Naive thymus-derived CD4-positive, alpha-beta T cell (primary cell): ENCODE measurements at regions not wholly inside any gene's neighbourhood (a gene's known extent, or its start where the extent isn't known, plus 50 kb on each side); places are given as distances from the start of the nearest gene placed in this dataset.

Experiments used
- ATAC-seq: fragments of 150-1000 bp; cut with Tn5 transposase; 2 replicates; pipeline ENCODE4 v1.10.0; 2021; ENCODE audit warnings: mild to moderate bottlenecking, moderate library complexity
- CTCF ChIA-PET: fragments of 350-600 bp; sonication (Branson Sonifier 250); formaldehyde crosslinking; loops from one replicate; lab custom pipeline; 2021; ENCODE audit warnings: antibody characterized with exemption; lab: Charles Lee
- POLR2A ChIA-PET: fragments of 350-600 bp; sonication (Branson Sonifier 250); formaldehyde crosslinking; loops from one replicate; lab custom pipeline; 2021; ENCODE audit warnings: antibody characterized with exemption, inconsistent platforms; lab: Charles Lee
- DNase-seq, 9 donors: peaks; one replicate each; pipeline versions ENCODE4 v3.0.0 to v3.0.0-alpha.2; 2020 to 2022; ENCODE audit warnings: mixed read lengths in 1 of 9
- H3K27ac ChIP-seq: one replicate; pipeline ENCODE4 v1.7.0; 2013; ENCODE audit warnings: mild to moderate bottlenecking, low read depth, low read length, moderate library complexity
- H3K27me3 ChIP-seq, 2 donors: one replicate each; pipeline ENCODE4 v1.7.0; 2013; ENCODE audit warnings: low read length in 2 of 2, mild to moderate bottlenecking in 2 of 2, moderate library complexity in 2 of 2; ENCODE audit not compliant: control insufficient read depth in 2 of 2, insufficient read depth in 2 of 2
- H3K36me3 ChIP-seq, 3 experiments: 1 replicate in 2 of 3; 2 replicates in 1 of 3; pipeline ENCODE4 v1.7.0; 2013; ENCODE audit warnings: low read length in 3 of 3, mild to moderate bottlenecking in 3 of 3, moderate library complexity in 1 of 3; ENCODE audit not compliant: insufficient read depth in 3 of 3, control insufficient read depth in 2 of 3
- H3K4me1 ChIP-seq, 2 donors: one replicate each; pipeline ENCODE4 v1.7.0; 2013; ENCODE audit warnings: low read length in 2 of 2, mild to moderate bottlenecking in 2 of 2, moderate library complexity in 1 of 2; ENCODE audit not compliant: control insufficient read depth in 2 of 2, insufficient read depth in 2 of 2
- H3K4me3 ChIP-seq: 2 replicates; pipeline ENCODE4 v1.7.0; 2013; ENCODE audit warnings: mild to moderate bottlenecking, low read length
- H3K9me3 ChIP-seq, 3 experiments: 1 replicate in 2 of 3; 2 replicates in 1 of 3; pipeline ENCODE4 v1.7.0; 2013; ENCODE audit warnings: low read length in 3 of 3; ENCODE audit not compliant: control insufficient read depth in 2 of 3
- H3K27ac Mint-ChIP-seq, 9 donors: one replicate each; pipeline ENCODE4 v1.8.0; 2020 to 2022; ENCODE audit warnings: mixed read lengths in 9 of 9, mild to moderate bottlenecking in 8 of 9, moderate library complexity in 5 of 9, inconsistent platforms in 2 of 9
- H3K27me3 Mint-ChIP-seq, 5 donors: one replicate each; pipeline ENCODE4 v1.8.0; 2021 to 2022; ENCODE audit warnings: mixed read lengths in 5 of 5, mild to moderate bottlenecking in 1 of 5
- H3K36me3 Mint-ChIP-seq, 5 donors: one replicate each; pipeline ENCODE4 v1.8.0; 2020 to 2022; ENCODE audit warnings: mixed read lengths in 5 of 5, mild to moderate bottlenecking in 3 of 5, inconsistent platforms in 1 of 5
- H3K4me1 Mint-ChIP-seq, 7 donors: one replicate each; pipeline ENCODE4 v1.8.0; 2020 to 2022; ENCODE audit warnings: mixed read lengths in 7 of 7, mild to moderate bottlenecking in 3 of 7, inconsistent platforms in 1 of 7
- H3K4me3 Mint-ChIP-seq, 10 donors: one replicate each; pipeline ENCODE4 v1.8.0; 2020 to 2022; ENCODE audit warnings: mild to moderate bottlenecking in 10 of 10, mixed read lengths in 10 of 10, moderate library complexity in 6 of 10, inconsistent platforms in 2 of 10
- H3K9me3 Mint-ChIP-seq, 11 donors: one replicate each; pipeline ENCODE4 v1.8.0; 2020 to 2022; ENCODE audit warnings: mixed read lengths in 11 of 11, mild to moderate bottlenecking in 4 of 11, inconsistent platforms in 1 of 11, moderate library complexity in 1 of 11
- intact Hi-C, 2 donors: fragments of 100-400 bp; cut with micrococcal nuclease; formaldehyde crosslinking; loops; one replicate each; pipeline ENCODE4 v1.15.1; 2023

GRCh38 chr6:167472880-167473279 is 148.0 kb downstream of the TTLL2 start:
- Mint-ChIP-seq H3K4me3 (no peak overlapping the region), H3K27me3 (peaks cover 0 to 12% (median 4%) of the 10 kb centered on the region in 5 donors), H3K36me3 (no peaks in the 10 kb centered on the region), H3K9me3 (peaks cover 0 to 2% (median 0%) of the 10 kb centered on the region in 11 donors), H3K27ac (no peak overlapping the region), H3K4me1 (peaks cover 0 to 4% (median 0%) of the 10 kb centered on the region in 7 donors)
- Histone ChIP-seq H3K27ac (no peak overlapping the region), H3K4me3 (no peak overlapping the region), H3K9me3 (no peaks in the 10 kb centered on the region), H3K4me1 (no peaks in the 10 kb centered on the region), H3K36me3 (no peaks in the 10 kb centered on the region), H3K27me3 (no peaks in the 10 kb centered on the region)
- ATAC-seq (no peak), DNase-seq (no peak)
- intact Hi-C loops: no loop called here
- ChIA-PET CTCF (no interaction called here), POLR2A (no interaction called here)

- Mint-ChIP-seq H3K4me1 (peaks cover 0 to 1% (median 0%) of the 10 kb centered on the region in 7 donors), H3K4me3 (no peak overlapping the region), H3K36me3 (no peaks in the 10 kb centered on the region), H3K27ac (no peak overlapping the region), H3K27me3 (peaks cover 0 to 23% (median 8%) of the 10 kb centered on the region in 5 donors), H3K9me3 (peaks cover 0 to 2% (median 0%) of the 10 kb centered on the region in 11 donors)
- H3K27ac ChIP-seq: no peak overlapping the region
- intact Hi-C loops: no loop called here
- no peaks in the 10 kb centered on the region for H3K27me3 ChIP-seq
- DNase-seq (no peak), ATAC-seq (no peak)
- no peaks in the 10 kb centered on the region for H3K9me3 ChIP-seq
- no peaks in the 10 kb centered on the region for H3K4me1 ChIP-seq
- POLR2A ChIA-PET: no interaction called here
- no peaks in the 10 kb centered on the region for H3K36me3 ChIP-seq
- CTCF ChIA-PET: no interaction called here
- H3K4me3 ChIP-seq: no peak overlapping the region
Measured at GRCh38 chr6:167474171-167474570, 149.3 kb downstream of the TTLL2 start.

- ChIA-PET POLR2A (no interaction called here), CTCF (no interaction called here)
- H3K27ac ChIP-seq: no peak overlapping the region
- intact Hi-C loops: no loop called here
- Mint-ChIP-seq H3K27me3 (peaks cover 2 to 27% (median 14%) of the 10 kb centered on the region in 5 donors), H3K36me3 (no peaks in the 10 kb centered on the region), H3K4me3 (no peak overlapping the region), H3K4me1 (no peaks in the 10 kb centered on the region), H3K9me3 (peaks cover 0 to 2% (median 0%) of the 10 kb centered on the region in 11 donors), H3K27ac (no peak overlapping the region)
- no peaks in the 10 kb centered on the region for H3K9me3 ChIP-seq
- ATAC-seq (no peak), DNase-seq (no peak)
- no peak overlapping the region for H3K4me3 ChIP-seq
- H3K27me3 ChIP-seq: no peaks in the 10 kb centered on the region
- no peaks in the 10 kb centered on the region for H3K4me1 ChIP-seq
- no peaks in the 10 kb centered on the region for H3K36me3 ChIP-seq
Measured at GRCh38 chr6:167474725-167475124, 149.8 kb downstream of the TTLL2 start.

- Mint-ChIP-seq H3K36me3 (no peaks in the 10 kb centered on the region), H3K4me1 (no peaks in the 10 kb centered on the region), H3K4me3 (no peak overlapping the region), H3K27ac (no peak overlapping the region), H3K27me3 (peaks cover 3 to 39% (median 19%) of the 10 kb centered on the region in 5 donors), H3K9me3 (peaks cover 0 to 2% (median 0%) of the 10 kb centered on the region in 11 donors)
- intact Hi-C loops: no loop called here
- Histone ChIP-seq H3K27ac (no peak overlapping the region), H3K4me3 (no peak overlapping the region), H3K27me3 (no peaks in the 10 kb centered on the region), H3K4me1 (no peaks in the 10 kb centered on the region), H3K36me3 (no peaks in the 10 kb centered on the region), H3K9me3 (no peaks in the 10 kb centered on the region)
- ChIA-PET CTCF (no interaction called here), POLR2A (no interaction called here)
- DNase-seq (no peak), ATAC-seq (no peak)
Measured at GRCh38 chr6:167475947-167476346, 151.1 kb downstream of the TTLL2 start.

- CTCF ChIA-PET: interaction anchor here (0.6 kb wide), 2 partner anchors 46 to 306 kb away, joined by 3 to 4 read pairs; no protein-coding TSS in a partner anchor
- no peak for DNase-seq
- intact Hi-C loops: no loop called here
Measured at GRCh38 chr6:167476844-167477595, 152.1 kb downstream of the TTLL2 start.

GRCh38 chr6:167477688-167478087 is 152.8 kb downstream of the TTLL2 start:
- intact Hi-C loops: no loop called here
- no peaks in the 10 kb centered on the region for H3K4me1 Mint-ChIP-seq
- H3K27ac Mint-ChIP-seq: no peak overlapping the region
- ATAC-seq: no peak
- no peak overlapping the region for H3K4me3 ChIP-seq
- no peaks in the 10 kb centered on the region for H3K36me3 Mint-ChIP-seq
- H3K9me3 ChIP-seq: no peaks in the 10 kb centered on the region
- POLR2A ChIA-PET: no interaction called here
- no peak overlapping the region for H3K27ac ChIP-seq
- peaks cover 0 to 2% (median 0%) of the 10 kb centered on the region in 11 donors for H3K9me3 Mint-ChIP-seq
- no peaks in the 10 kb centered on the region for H3K4me1 ChIP-seq
- H3K27me3 Mint-ChIP-seq: peaks cover 11 to 45% (median 28%) of the 10 kb centered on the region in 5 donors
- no peak for DNase-seq
- no peak overlapping the region for H3K4me3 Mint-ChIP-seq
- no peaks in the 10 kb centered on the region for H3K27me3 ChIP-seq
- H3K36me3 ChIP-seq: no peaks in the 10 kb centered on the region
- CTCF ChIA-PET: no interaction called here

More at GRCh38 chr6:167476844-167477595, 152.1 kb downstream of the TTLL2 start:
- Histone ChIP-seq H3K4me1 (no peaks in the 10 kb centered on the region), H3K36me3 (no peaks in the 10 kb centered on the region), H3K27ac (no peak overlapping the region), H3K4me3 (no peak overlapping the region), H3K27me3 (no peaks in the 10 kb centered on the region), H3K9me3 (no peaks in the 10 kb centered on the region)
- Mint-ChIP-seq H3K27me3 (peaks cover 8 to 38% (median 22%) of the 10 kb centered on the region in 5 donors), H3K4me3 (no peak overlapping the region), H3K9me3 (peaks cover 0 to 2% (median 0%) of the 10 kb centered on the region in 11 donors), H3K27ac (no peak overlapping the region), H3K36me3 (no peaks in the 10 kb centered on the region), H3K4me1 (no peaks in the 10 kb centered on the region)
- no peak for ATAC-seq
- POLR2A ChIA-PET: no interaction called here

- H3K27ac Mint-ChIP-seq: no peak overlapping the region
- H3K36me3 ChIP-seq: no peaks in the 10 kb centered on the region
- no peaks in the 10 kb centered on the region for H3K9me3 ChIP-seq
- intact Hi-C loops: no loop called here
- H3K4me3 ChIP-seq: no peak overlapping the region
- no peak overlapping the region for H3K4me3 Mint-ChIP-seq
- CTCF ChIA-PET: no interaction called here
- H3K36me3 Mint-ChIP-seq: no peaks in the 10 kb centered on the region
- POLR2A ChIA-PET: no interaction called here
- ATAC-seq (no peak), DNase-seq (no peak)
- no peak overlapping the region for H3K27ac ChIP-seq
- H3K4me1 ChIP-seq: no peaks in the 10 kb centered on the region
- H3K27me3 Mint-ChIP-seq: peaks cover 12 to 47% (median 28%) of the 10 kb centered on the region in 5 donors
- no peaks in the 10 kb centered on the region for H3K4me1 Mint-ChIP-seq
- no peaks in the 10 kb centered on the region for H3K27me3 ChIP-seq
- H3K9me3 Mint-ChIP-seq: peaks cover 0 to 2% (median 0%) of the 10 kb centered on the region in 11 donors
Measured at GRCh38 chr6:167479301-167479700, 154.4 kb downstream of the TTLL2 start.
